ENCODE measurements at regions not wholly inside any gene's neighbourhood (a gene's known extent, or its start where the extent isn't known, plus 50 kb on each side); places are given as distances from the start of the nearest gene placed in this dataset.

- peaks cover 6% of the 10 kb centered on the region for H3K4me1 Mint-ChIP-seq (ENCODE audit: low read depth)
- H3K9me3 Mint-ChIP-seq = no peaks in the 10 kb centered on the region
- H3K4me3 Mint-ChIP-seq = no peak overlapping the region
- H3K27ac Mint-ChIP-seq = no peak overlapping the region
- no peaks in the 10 kb centered on the region for H3K27me3 Mint-ChIP-seq
- H3K36me3 Mint-ChIP-seq (ENCODE audit: low read depth) = no peaks in the 10 kb centered on the region
- intact Hi-C loops (cut with micrococcal nuclease) = no loop called here
Observed at GRCh38 chr15:62624547-62625378, 417.8 kb upstream of the TPM1 start.

DNA sequence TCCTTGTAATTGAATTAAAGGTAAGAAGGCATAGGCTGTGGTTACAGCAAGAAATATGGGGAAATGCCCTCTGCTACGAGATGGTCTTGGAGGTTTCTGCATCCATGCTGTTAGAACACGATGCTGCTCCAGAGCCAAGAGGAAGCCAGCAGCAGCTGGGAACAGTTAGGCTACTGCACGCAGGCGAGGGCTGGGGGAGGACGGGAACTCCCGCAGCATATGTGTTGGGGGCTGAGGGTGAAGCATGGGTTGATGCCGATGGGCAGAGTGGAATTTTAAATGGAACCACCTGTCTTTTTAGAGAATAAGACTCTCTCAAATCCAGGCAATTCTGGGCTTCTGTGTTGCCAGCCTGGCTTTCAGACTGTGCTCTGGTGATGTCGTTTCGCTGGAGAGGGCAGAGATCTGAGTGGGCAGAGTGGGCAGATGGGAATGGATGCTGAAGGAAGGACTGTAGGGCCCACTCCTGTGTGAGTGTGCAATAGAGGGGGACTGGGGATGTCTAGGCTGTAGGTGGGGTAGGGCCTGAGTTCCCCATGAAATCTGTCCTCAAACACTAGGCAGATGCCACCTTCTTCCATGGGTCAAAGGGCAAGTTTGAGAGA, 417.0 kb upstream of the TPM1 start:
- Mint-ChIP-seq H3K4me3 (no peak overlapping the region), H3K9me3 (no peaks in the 10 kb centered on the region), H3K36me3 (ENCODE audit: low read depth) (no peaks in the 10 kb centered on the region), H3K27me3 (no peaks in the 10 kb centered on the region), H3K27ac (no peak overlapping the region), H3K4me1 (ENCODE audit: low read depth) (peaks cover 6% of the 10 kb centered on the region)
- intact Hi-C loops (cut with micrococcal nuclease) = no loop called here

DNA sequence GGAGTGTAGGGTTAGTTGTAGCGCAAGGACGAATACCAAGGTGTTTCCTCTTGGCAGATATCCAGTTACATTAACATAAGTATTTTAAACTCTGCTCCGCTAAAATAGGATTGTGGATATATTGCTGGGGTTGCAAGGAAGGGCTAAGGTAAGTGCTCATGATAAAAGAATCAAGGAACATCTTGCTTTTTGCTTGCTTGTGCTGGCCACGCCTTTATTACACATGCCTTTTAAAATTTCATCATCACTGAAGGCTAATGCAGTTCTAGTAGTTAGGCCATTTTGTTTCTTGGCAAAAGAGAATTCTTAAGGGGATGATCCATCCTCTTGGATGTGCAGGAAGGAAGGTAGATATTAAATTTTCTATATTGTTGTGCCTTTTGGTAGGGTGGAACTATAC, 415.6 kb upstream of the TPM1 start:
- Mint-ChIP-seq H3K4me3 (no peak overlapping the region), H3K27me3 (peaks cover 2% of the 10 kb centered on the region), H3K9me3 (no peaks in the 10 kb centered on the region), H3K4me1 (ENCODE audit: low read depth) (peaks cover 17% of the 10 kb centered on the region), H3K27ac (no peak overlapping the region), H3K36me3 (ENCODE audit: low read depth) (no peaks in the 10 kb centered on the region)
- intact Hi-C loops (cut with micrococcal nuclease) = no loop called here

DNA sequence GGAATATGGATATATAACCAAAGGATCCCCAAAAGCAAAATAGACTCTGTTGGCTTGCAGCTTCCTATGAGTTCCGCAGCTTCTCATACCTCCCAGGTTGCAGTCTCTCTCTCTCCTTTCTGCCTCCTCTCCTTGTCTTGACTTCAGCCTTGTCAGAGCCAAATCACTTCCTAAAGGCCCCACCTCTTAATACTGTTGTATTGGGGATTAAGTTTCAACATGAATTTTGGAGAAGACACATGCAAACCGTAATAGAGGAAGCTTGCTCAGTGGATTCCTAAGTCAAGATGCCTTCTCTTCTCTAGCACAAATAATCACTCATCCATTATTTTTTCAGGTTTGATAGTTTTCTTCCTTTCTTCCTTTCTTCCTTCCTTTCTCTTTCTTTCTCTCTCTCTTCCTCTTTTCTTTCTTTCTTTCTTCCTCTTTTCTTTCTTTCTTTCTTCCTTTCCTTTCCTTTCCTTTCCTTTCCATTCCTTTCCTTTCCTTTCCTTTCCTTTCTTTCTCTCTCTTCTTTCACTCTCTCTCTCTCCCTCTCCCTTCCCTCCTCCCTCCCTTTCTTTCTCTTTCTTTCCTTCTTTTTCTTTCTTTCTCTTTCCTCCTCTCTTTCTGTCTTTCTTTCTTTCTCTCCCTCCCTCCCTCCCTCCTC, 411.3 kb upstream of the TPM1 start:
- no peak overlapping the region for H3K27ac Mint-ChIP-seq
- no peak overlapping the region for H3K4me3 Mint-ChIP-seq
- H3K4me1 Mint-ChIP-seq (ENCODE audit: low read depth) = peaks cover 14% of the 10 kb centered on the region
- H3K27me3 Mint-ChIP-seq = peaks cover 2% of the 10 kb centered on the region
- no peaks in the 10 kb centered on the region for H3K9me3 Mint-ChIP-seq
- intact Hi-C loops (cut with micrococcal nuclease) = no loop called here
- no peaks in the 10 kb centered on the region for H3K36me3 Mint-ChIP-seq (ENCODE audit: low read depth)

DNA sequence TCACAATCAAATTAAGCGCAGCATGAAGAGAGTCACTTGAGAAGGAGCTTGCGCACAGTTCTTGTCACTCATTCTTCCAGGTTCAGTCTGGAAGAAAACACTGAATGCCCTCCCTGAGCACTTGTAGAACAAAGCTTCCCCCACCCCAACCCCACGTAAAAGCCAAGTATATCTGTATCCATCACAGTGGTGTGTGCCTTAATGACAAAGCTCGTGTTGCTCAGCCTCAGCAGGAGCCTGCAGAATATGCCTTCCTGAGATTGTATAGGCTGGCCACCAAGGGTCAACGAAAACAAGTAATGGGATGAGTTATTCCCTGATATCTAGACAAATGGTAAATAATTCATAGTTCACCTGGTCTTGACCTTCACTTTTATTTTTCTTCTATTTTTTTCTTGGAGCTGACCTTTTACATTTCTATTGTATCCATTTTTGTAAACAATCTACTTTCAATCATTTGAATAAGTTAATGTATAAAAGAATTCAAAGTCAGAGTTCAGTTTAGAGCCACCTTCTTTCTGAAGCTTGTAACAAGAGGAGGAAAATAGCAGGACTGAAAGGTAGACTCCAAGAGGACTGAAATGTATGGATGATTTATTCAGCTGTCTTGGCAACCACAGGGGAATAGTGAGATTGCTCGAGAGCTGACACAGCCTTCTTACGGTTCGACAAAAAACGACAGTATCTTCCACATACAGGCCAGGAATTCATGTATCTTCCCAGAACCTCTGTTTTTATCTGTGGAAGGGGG, 405.5 kb upstream of the TPM1 start:
- H3K4me1 Mint-ChIP-seq (ENCODE audit: low read depth) = peaks cover 15% of the 10 kb centered on the region
- intact Hi-C loops (cut with micrococcal nuclease) = no loop called here

GRCh38 chr15:62637574-62637897, 405.0 kb upstream of the TPM1 start:
- no peak overlapping the region for H3K4me3 Mint-ChIP-seq
- no peaks in the 10 kb centered on the region for H3K36me3 Mint-ChIP-seq (ENCODE audit: low read depth)
- no peaks in the 10 kb centered on the region for H3K9me3 Mint-ChIP-seq
- peaks cover 20% of the 10 kb centered on the region for H3K4me1 Mint-ChIP-seq (ENCODE audit: low read depth)
- no peak overlapping the region for H3K27ac Mint-ChIP-seq
- peaks cover 3% of the 10 kb centered on the region for H3K27me3 Mint-ChIP-seq
- intact Hi-C loops (cut with micrococcal nuclease) = no loop called here

More for the DNA sequence above, 405.5 kb upstream of the TPM1 start:
- H3K27ac Mint-ChIP-seq = no peak overlapping the region
- H3K4me3 Mint-ChIP-seq = no peak overlapping the region
- H3K27me3 Mint-ChIP-seq = peaks cover 3% of the 10 kb centered on the region
- no peaks in the 10 kb centered on the region for H3K36me3 Mint-ChIP-seq (ENCODE audit: low read depth)
- H3K9me3 Mint-ChIP-seq = no peaks in the 10 kb centered on the region

- no peak overlapping the region for H3K4me3 Mint-ChIP-seq
- no peaks in the 10 kb centered on the region for H3K9me3 Mint-ChIP-seq
- intact Hi-C loops (cut with micrococcal nuclease) = no loop called here
- H3K36me3 Mint-ChIP-seq (ENCODE audit: low read depth) = no peaks in the 10 kb centered on the region
- no peak overlapping the region for H3K27ac Mint-ChIP-seq
- H3K4me1 Mint-ChIP-seq (ENCODE audit: low read depth) = peaks cover 20% of the 10 kb centered on the region
- H3K27me3 Mint-ChIP-seq = peaks cover 3% of the 10 kb centered on the region
Observed at GRCh38 chr15:62637950-62638619, 404.5 kb upstream of the TPM1 start.

GRCh38 chr15:62639432-62639831, 403.1 kb upstream of the TPM1 start:
- H3K27ac Mint-ChIP-seq = peak overlapping the region; percentile 16
- intact Hi-C loops (cut with micrococcal nuclease) = no loop called here
- H3K4me3 Mint-ChIP-seq = no peak overlapping the region
- H3K36me3 Mint-ChIP-seq (ENCODE audit: low read depth) = no peaks in the 10 kb centered on the region
- H3K27me3 Mint-ChIP-seq = peaks cover 3% of the 10 kb centered on the region
- no peaks in the 10 kb centered on the region for H3K9me3 Mint-ChIP-seq
- peaks cover 26% of the 10 kb centered on the region for H3K4me1 Mint-ChIP-seq (ENCODE audit: low read depth)

DNA sequence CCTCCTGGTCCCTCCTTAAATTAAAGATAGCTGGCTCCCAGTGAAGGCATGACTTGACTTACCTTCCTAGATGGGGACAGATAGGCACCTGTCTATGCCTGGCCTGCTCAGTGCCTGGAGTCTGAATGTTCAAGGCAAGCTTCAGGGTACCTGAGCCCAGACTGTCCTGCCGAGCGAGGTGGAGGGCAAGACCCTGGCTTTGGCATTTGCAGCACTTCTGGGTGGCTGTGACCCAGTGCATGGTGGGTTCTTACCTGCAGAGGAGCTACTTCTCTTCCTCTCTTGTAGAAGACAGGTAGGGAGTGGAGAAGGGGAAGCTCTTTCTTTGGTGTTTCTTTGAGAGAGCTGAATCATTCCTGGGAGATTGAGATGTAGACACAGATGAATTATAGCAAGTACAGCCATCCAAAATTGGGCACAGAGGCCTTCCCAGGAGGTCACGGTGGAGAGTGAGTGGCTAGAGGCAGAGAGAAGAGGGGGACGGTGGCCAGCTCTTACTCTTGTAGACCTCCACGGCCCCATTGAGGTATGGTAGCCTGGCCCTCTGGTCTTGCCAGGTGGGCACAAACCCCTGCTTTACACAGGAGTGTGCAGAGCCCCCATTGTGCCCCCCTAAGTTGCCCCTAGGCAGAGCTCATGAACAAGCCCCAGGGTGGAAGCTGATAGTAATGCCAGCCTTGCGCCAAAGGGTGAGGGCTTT, 402.5 kb upstream of the TPM1 start:
- H3K36me3 Mint-ChIP-seq (ENCODE audit: low read depth) = no peaks in the 10 kb centered on the region
- H3K4me3 Mint-ChIP-seq = no peak overlapping the region
- peaks cover 29% of the 10 kb centered on the region for H3K4me1 Mint-ChIP-seq (ENCODE audit: low read depth)
- peaks cover 3% of the 10 kb centered on the region for H3K27me3 Mint-ChIP-seq
- no peaks in the 10 kb centered on the region for H3K9me3 Mint-ChIP-seq
- intact Hi-C loops (cut with micrococcal nuclease) = no loop called here
- peak overlapping the region; percentile 16 for H3K27ac Mint-ChIP-seq

- Mint-ChIP-seq H3K27me3 (peaks cover 4% of the 10 kb centered on the region), H3K27ac (no peak overlapping the region), H3K4me1 (ENCODE audit: low read depth) (peaks cover 20% of the 10 kb centered on the region), H3K4me3 (no peak overlapping the region), H3K9me3 (no peaks in the 10 kb centered on the region), H3K36me3 (ENCODE audit: low read depth) (no peaks in the 10 kb centered on the region)
- intact Hi-C loops (cut with micrococcal nuclease) = no loop called here
Observed at GRCh38 chr15:62641825-62642224, 400.7 kb upstream of the TPM1 start.

DNA sequence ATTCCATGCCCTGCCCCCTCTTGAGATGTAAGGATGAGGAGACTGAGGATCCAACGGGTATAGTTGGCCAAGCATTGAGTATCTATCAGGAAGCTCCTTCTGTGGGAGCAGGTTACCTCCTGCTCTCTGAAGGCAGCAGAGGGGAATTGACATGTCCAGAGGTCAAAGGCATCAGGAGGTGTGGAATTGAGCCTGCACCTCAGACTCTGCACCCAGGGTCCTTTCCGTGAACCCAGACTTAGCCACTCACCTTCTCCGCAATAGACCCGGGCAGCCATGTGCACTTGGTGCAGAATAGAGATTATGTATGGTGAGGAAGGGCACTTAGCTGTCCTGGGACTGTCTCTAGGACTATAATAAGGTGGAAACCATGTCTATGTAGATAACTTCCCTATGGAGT, 399.0 kb upstream of the TPM1 start:
- Mint-ChIP-seq H3K36me3 (ENCODE audit: low read depth) (no peaks in the 10 kb centered on the region), H3K27ac (no peak overlapping the region), H3K4me1 (ENCODE audit: low read depth) (peaks cover 33% of the 10 kb centered on the region), H3K27me3 (peaks cover 1% of the 10 kb centered on the region), H3K9me3 (no peaks in the 10 kb centered on the region), H3K4me3 (no peak overlapping the region)
- intact Hi-C loops (cut with micrococcal nuclease) = no loop called here

- Mint-ChIP-seq H3K4me3 (no peak overlapping the region), H3K27ac (peak overlapping the region; percentile 2), H3K9me3 (no peaks in the 10 kb centered on the region), H3K27me3 (peaks cover 1% of the 10 kb centered on the region), H3K36me3 (ENCODE audit: low read depth) (no peaks in the 10 kb centered on the region), H3K4me1 (ENCODE audit: low read depth) (peaks cover 41% of the 10 kb centered on the region)
- intact Hi-C loops (cut with micrococcal nuclease) = no loop called here
Observed at GRCh38 chr15:62644216-62644888, 398.2 kb upstream of the TPM1 start.
